GM23338 (cell line): ENCODE measurements at regions not wholly inside any gene's neighbourhood (a gene's known extent, or its start where the extent isn't known, plus 50 kb on each side); places are given as distances from the start of the nearest gene placed in this dataset.

Experiments used
- ATAC-seq: fragments of 200-7000 bp; cut with Tn5 transposase; 3 replicates; pipeline ENCODE4 v1.9.1; 2020
- DNase-seq: peaks from one replicate; pipeline ENCODE4 v3.0.0-alpha.2; 2015; ENCODE audit warnings: low spot score
- H2AFZ ChIP-seq: fragments of 200-600 bp; sonication (generic); 2 replicates; pipeline ENCODE4 v1.8.0; 2016; ENCODE audit warnings: antibody characterized with exemption, mild to moderate bottlenecking, moderate library complexity
- H3F3A ChIP-seq: fragments of 200-600 bp; sonication (generic); replicated peaks from 2 replicates; pipeline ENCODE4 v1.8.0; 2017; ENCODE audit warnings: antibody characterized with exemption, mixed run types, low read depth
- H3K27ac ChIP-seq: fragments of 200-600 bp; sonication (generic); 2 replicates; pipeline ENCODE4 v1.6.1; 2016; ENCODE audit warnings: low read depth
- H3K27me3 ChIP-seq: fragments of 200-600 bp; sonication (generic); 2 replicates; pipeline ENCODE4 v1.8.0; 2016; ENCODE audit warnings: mild to moderate bottlenecking, mixed run types, moderate library complexity; ENCODE audit not compliant: insufficient read depth
- H3K36me3 ChIP-seq: fragments of 200-600 bp; sonication (generic); 2 replicates; pipeline ENCODE4 v1.8.0; 2016; ENCODE audit warnings: mild to moderate bottlenecking; ENCODE audit not compliant: insufficient read depth
- H3K4me1 ChIP-seq: fragments of 200-600 bp; sonication (generic); 2 replicates; pipeline ENCODE4 v1.8.0; 2016; ENCODE audit warnings: mild to moderate bottlenecking, moderate library complexity; ENCODE audit not compliant: insufficient read depth
- H3K4me2 ChIP-seq: fragments of 200-600 bp; sonication (generic); 2 replicates; pipeline ENCODE4 v1.7.1; 2017; ENCODE audit warnings: mixed run types
- H3K4me3 ChIP-seq: fragments of 200-600 bp; sonication (generic); 2 replicates; pipeline ENCODE4 v1.6.1; 2016; ENCODE audit warnings: mixed run types
- H3K79me2 ChIP-seq: fragments of 200-600 bp; sonication (generic); replicated peaks from 2 replicates; pipeline ENCODE4 v1.8.0; 2017; ENCODE audit warnings: mild to moderate bottlenecking; ENCODE audit not compliant: insufficient read depth
- H3K9me2 ChIP-seq: fragments of 200-600 bp; sonication (generic); 2 replicates; pipeline ENCODE4 v1.8.0; 2017; ENCODE audit not compliant: insufficient read depth
- H4K20me1 ChIP-seq: fragments of 200-600 bp; sonication (generic); replicated peaks from 2 replicates; pipeline ENCODE4 v1.8.0; 2017; ENCODE audit warnings: mild to moderate bottlenecking; ENCODE audit not compliant: insufficient read depth
- H3K27ac Mint-ChIP-seq: 2 replicates; pipeline ENCODE4 v1.8.0; 2020; ENCODE audit warnings: inconsistent platforms, mild to moderate bottlenecking, moderate library complexity, mixed read lengths
- H3K27me3 Mint-ChIP-seq: 3 replicates; pipeline ENCODE4 v1.8.0; 2022; ENCODE audit warnings: low read depth, mild to moderate bottlenecking, moderate library complexity, mixed read lengths, inconsistent platforms; ENCODE audit not compliant: insufficient read depth, poor library complexity
- H3K36me3 Mint-ChIP-seq: 3 replicates; pipeline ENCODE4 v1.8.0; 2021; ENCODE audit warnings: low read depth, mild to moderate bottlenecking, inconsistent platforms, moderate library complexity, mixed read lengths
- H3K4me1 Mint-ChIP-seq: 3 replicates; pipeline ENCODE4 v1.8.0; 2020; ENCODE audit warnings: mild to moderate bottlenecking, inconsistent platforms, mixed read lengths
- H3K4me3 Mint-ChIP-seq: 3 replicates; pipeline ENCODE4 v1.8.0; 2021; ENCODE audit warnings: moderate library complexity, mild to moderate bottlenecking, inconsistent platforms, mixed read lengths
- H3K9me3 Mint-ChIP-seq: 3 replicates; pipeline ENCODE4 v1.8.0; 2020; ENCODE audit warnings: moderate library complexity, mild to moderate bottlenecking, inconsistent platforms, mixed read lengths
- CREB1 ChIP-seq: fragments of 250-450 bp; sonication (Bioruptor Pico); IDR thresholded peaks from 2 replicates; pipeline ENCODE4 v1.5.0; 2020; ENCODE audit warnings: low read depth, mild to moderate bottlenecking, moderate library complexity
- EZH2 ChIP-seq: fragments of 200-600 bp; sonication (generic); IDR thresholded peaks from one replicate; pipeline ENCODE4 v1.8.0; 2017; ENCODE audit warnings: antibody characterized with exemption, mild to moderate bottlenecking, low read depth; ENCODE audit not compliant: unreplicated experiment
- EZH2phosphoT487 ChIP-seq: fragments of 200-600 bp; sonication (generic); IDR thresholded peaks from one replicate; pipeline ENCODE4 v1.8.1; 2018; ENCODE audit warnings: antibody characterized with exemption; ENCODE audit not compliant: unreplicated experiment
- NANOG ChIP-seq: IDR thresholded peaks from 2 replicates; pipeline ENCODE4 v1.6.1; 2016; ENCODE audit warnings: antibody characterized with exemption, borderline replicate concordance
- POLR2AphosphoS5 ChIP-seq: IDR thresholded peaks from 2 replicates; pipeline ENCODE4 v1.6.1; 2016; ENCODE audit warnings: antibody characterized with exemption, low read depth
- STAT1 ChIP-seq: IDR thresholded peaks from one replicate; pipeline ENCODE4 v1.6.1; 2016; ENCODE audit warnings: antibody characterized with exemption; ENCODE audit not compliant: unreplicated experiment
- ZNF114 ChIP-seq: fragments of 250-450 bp; sonication (Bioruptor Pico); IDR thresholded peaks from 2 replicates; pipeline ENCODE4 v1.5.0; 2020; ENCODE audit warnings: mild to moderate bottlenecking, moderate library complexity
- ZNF331 ChIP-seq: fragments of 250-450 bp; sonication (Bioruptor Pico); IDR thresholded peaks from 2 replicates; pipeline ENCODE4 v1.5.0; 2020; ENCODE audit warnings: low read depth, mild to moderate bottlenecking, moderate library complexity
- TF ChIP-seq, protein P1 (sequence below), 2 experiments: fragments of 200-600 bp in 1 of 2; sonication (generic) in 1 of 2; conservative IDR thresholded peaks; 2 replicates each; pipeline versions ENCODE4 v1.5.1 to v1.6.1; 2016 to 2017; ENCODE audit warnings: antibody characterized with exemption in 2 of 2, low read depth in 2 of 2, mild to moderate bottlenecking in 2 of 2, moderate library complexity in 1 of 2
- TF ChIP-seq, protein P2 (sequence below): IDR thresholded peaks from 2 replicates; pipeline ENCODE4 v1.6.1; 2016; ENCODE audit warnings: antibody characterized with exemption

DNA sequence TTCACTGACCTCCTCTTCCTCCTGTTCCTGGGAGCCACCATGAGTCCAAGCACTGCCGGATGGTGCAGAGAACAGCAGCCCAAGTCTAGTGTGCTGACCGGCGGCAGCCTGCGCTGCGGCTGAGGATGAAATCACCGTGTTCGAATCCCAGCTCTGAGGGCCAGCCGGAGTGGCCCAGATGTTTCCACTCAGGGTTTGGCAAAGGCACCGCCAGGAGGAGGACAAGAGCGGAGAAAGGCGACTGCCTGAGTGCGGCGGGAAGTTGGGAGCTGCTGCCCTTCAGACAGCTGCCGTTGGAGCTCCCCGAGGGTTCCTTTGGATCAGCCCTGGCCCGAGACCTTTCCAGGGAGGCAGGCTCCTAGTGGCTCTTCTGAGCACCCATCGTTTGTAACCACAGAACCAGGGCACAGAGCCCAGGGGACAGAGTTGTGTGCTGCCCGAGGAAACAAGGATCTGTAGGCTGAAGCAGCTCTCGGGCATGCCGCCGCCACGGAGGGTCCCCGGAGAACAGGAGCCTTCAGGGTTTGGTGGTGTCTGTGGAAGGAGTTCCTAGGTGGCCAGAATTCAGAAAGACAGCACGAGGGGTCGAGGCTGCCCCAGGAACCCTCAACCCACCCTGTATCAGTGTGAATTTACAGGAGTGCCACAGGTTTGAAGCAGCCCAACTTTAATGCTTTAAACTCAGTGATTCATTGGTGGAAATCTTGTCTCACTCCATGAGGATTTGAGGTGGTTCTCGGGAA, 115.6 kb upstream of the COL5A1 start (continued):
- TF ChIP-seq, protein P1, sequence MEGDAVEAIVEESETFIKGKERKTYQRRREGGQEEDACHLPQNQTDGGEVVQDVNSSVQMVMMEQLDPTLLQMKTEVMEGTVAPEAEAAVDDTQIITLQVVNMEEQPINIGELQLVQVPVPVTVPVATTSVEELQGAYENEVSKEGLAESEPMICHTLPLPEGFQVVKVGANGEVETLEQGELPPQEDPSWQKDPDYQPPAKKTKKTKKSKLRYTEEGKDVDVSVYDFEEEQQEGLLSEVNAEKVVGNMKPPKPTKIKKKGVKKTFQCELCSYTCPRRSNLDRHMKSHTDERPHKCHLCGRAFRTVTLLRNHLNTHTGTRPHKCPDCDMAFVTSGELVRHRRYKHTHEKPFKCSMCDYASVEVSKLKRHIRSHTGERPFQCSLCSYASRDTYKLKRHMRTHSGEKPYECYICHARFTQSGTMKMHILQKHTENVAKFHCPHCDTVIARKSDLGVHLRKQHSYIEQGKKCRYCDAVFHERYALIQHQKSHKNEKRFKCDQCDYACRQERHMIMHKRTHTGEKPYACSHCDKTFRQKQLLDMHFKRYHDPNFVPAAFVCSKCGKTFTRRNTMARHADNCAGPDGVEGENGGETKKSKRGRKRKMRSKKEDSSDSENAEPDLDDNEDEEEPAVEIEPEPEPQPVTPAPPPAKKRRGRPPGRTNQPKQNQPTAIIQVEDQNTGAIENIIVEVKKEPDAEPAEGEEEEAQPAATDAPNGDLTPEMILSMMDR (conservative IDR thresholded peaks at IDR 0.05; ENCODE audit: low read depth in 2 of 2): no peak
- TF ChIP-seq EZH2phosphoT487: no peak

DNA sequence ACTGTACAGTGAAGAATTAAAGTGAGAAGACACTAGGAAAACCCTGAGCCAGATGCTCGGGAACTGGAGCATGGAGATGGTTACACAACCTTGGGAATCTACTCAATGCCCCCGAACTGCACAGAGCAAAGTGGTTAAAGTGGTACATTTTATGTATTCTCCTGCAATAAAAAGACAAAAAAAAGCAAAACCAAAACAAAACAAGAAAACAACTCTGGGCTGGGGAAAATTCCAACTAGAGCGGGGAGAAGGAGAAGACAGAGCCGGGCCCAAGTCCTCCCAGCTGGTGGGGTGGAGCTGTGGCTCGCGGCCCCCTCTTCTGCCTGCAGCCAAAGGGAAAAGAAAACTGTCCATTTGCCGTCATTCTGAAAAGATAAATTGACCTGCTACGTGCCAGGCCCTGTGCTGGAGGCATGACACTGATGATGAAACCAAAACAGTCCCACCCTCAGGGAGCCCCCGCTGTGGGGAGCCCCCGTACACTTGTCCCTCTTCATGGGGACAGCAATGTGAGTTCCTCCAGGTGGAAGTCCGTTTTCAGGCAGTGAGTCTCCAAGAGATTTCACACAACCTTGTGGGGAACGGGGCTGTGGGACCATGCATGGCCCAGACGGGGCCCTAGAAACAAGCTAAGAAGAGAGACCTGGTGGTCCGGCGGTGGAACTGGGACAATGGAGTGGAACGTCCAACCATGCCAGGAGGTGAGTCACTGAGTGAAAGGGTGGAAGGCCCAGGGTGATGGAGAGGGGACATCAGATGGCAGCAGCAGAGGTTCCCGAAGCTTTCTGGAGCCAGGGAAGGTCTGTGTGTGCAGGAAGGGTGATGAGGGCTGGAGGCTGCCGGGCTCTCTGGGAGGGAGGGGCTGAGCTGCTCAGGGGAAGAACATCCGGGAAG, 114.8 kb upstream of the COL5A1 start:
- no peaks in the 10 kb centered on the region for H3K79me2 ChIP-seq
- Mint-ChIP-seq H3K9me3 (peaks cover 7% of the 10 kb centered on the region), H3K27ac (no peak overlapping the region), H3K4me1 (peaks cover 11% of the 10 kb centered on the region; the same call in 2 of the 3 replicates), H3K36me3 (peaks cover 3% of the 10 kb centered on the region; the same call in 1 of the 3 replicates), H3K4me3 (no peak overlapping the region), H3K27me3 (peaks cover 3% of the 10 kb centered on the region)
- H3F3A ChIP-seq: no peaks in the 10 kb centered on the region
- H3K4me1 ChIP-seq: no peaks in the 10 kb centered on the region
- TF ChIP-seq CREB1 (CRISPR knock-in tag) (no peak), ZNF331 (no peak), EZH2 (no peak), EZH2phosphoT487 (no peak), STAT1 (no peak)
- TF ChIP-seq, protein P2, sequence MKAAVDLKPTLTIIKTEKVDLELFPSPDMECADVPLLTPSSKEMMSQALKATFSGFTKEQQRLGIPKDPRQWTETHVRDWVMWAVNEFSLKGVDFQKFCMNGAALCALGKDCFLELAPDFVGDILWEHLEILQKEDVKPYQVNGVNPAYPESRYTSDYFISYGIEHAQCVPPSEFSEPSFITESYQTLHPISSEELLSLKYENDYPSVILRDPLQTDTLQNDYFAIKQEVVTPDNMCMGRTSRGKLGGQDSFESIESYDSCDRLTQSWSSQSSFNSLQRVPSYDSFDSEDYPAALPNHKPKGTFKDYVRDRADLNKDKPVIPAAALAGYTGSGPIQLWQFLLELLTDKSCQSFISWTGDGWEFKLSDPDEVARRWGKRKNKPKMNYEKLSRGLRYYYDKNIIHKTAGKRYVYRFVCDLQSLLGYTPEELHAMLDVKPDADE: no peak
- H3K4me3 ChIP-seq: no peak overlapping the region
- H3K36me3 ChIP-seq: no peaks in the 10 kb centered on the region
- no peak overlapping the region for H3K27ac ChIP-seq
- H3K27me3 ChIP-seq: no peaks in the 10 kb centered on the region
- DNase-seq (no peak), ATAC-seq (no peak)
- no peaks in the 10 kb centered on the region for H3K9me2 ChIP-seq
- no peaks in the 10 kb centered on the region for H4K20me1 ChIP-seq
- 0 out of 2 replicates have a peak overlapping the region, but pooled peaks have one; percentile 18 for H2AFZ ChIP-seq
- no peak overlapping the region for H3K4me2 ChIP-seq

DNA sequence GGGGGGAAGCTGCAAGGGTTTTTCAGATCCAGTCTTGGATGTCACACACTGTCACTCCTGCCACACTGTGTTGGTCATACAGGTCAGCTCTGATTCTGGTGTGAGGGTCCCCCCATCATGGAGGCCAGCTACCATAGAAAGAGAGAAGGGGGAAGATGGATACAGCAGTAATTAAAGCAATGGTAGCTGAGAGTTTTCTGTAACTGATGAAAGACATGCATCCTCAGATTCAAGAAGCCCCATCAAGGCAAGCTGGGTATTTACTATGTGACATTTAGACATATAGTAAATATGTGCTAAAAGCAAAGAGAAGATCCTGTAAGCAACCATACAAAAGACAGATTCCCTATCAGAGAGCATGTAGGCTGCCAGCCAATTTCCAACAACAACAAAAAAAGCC, 110.9 kb upstream of the COL5A1 start:
- Histone ChIP-seq H2AFZ (no peak overlapping the region), H3K27me3 (no peaks in the 10 kb centered on the region), H3K9me2 (no peaks in the 10 kb centered on the region), H3K4me3 (no peak overlapping the region), H3K79me2 (no peaks in the 10 kb centered on the region), H3K36me3 (no peaks in the 10 kb centered on the region), H3K4me2 (no peak overlapping the region), H3K4me1 (no peaks in the 10 kb centered on the region), H3K27ac (no peak overlapping the region), H3F3A (no peaks in the 10 kb centered on the region), H4K20me1 (no peaks in the 10 kb centered on the region)
- Mint-ChIP-seq H3K4me3 (no peak overlapping the region), H3K9me3 (peaks cover 7% of the 10 kb centered on the region), H3K27me3 (peaks cover 5% of the 10 kb centered on the region), H3K4me1 (peaks cover 12% of the 10 kb centered on the region; the same call in 2 of the 3 replicates), H3K36me3 (peaks cover 3% of the 10 kb centered on the region; the same call in 1 of the 3 replicates), H3K27ac (no peak overlapping the region)
- ATAC-seq: no peak
- DNase-seq: no peak
- TF ChIP-seq POLR2AphosphoS5 (no peak), EZH2 (no peak), ZNF331 (no peak), NANOG (no peak), ZNF114 (CRISPR knock-in tag) (no peak), STAT1 (no peak)
- TF ChIP-seq, protein P2: no peak
- TF ChIP-seq, protein P1 (conservative IDR thresholded peaks at IDR 0.05; ENCODE audit: low read depth in 2 of 2): no peak
